ENCODE measurements at regions not wholly inside any gene's neighbourhood (a gene's known extent, or its start where the extent isn't known, plus 50 kb on each side); places are given as distances from the start of the nearest gene placed in this dataset.
"Not testable (repeated sequence)": the region's sequence is repeated elsewhere in the genome, so short reads cannot be mapped to it uniquely, and the experiment has no call there.

- ATAC-seq; intact Hi-C loops (cut with micrococcal nuclease); H3K4me3 Mint-ChIP-seq; H3K36me3 ChIP-seq (ENCODE audit: control insufficient read depth in 2 of 3, insufficient read depth in 3 of 3, low read length in 3 of 3); H3K36me3 Mint-ChIP-seq; H3K9me3 ChIP-seq (ENCODE audit: control insufficient read depth in 2 of 3, low read length in 3 of 3); CTCF ChIA-PET; H3K27ac ChIP-seq (ENCODE audit: low read depth, low read length); H3K4me1 ChIP-seq (ENCODE audit: control insufficient read depth in 2 of 2, insufficient read depth in 2 of 2, low read length in 2 of 2); H3K4me3 ChIP-seq (ENCODE audit: low read length); H3K4me1 Mint-ChIP-seq; POLR2A ChIA-PET; H3K27me3 ChIP-seq (ENCODE audit: control insufficient read depth in 2 of 2, insufficient read depth in 2 of 2, low read length in 2 of 2); DNase-seq; H3K27ac Mint-ChIP-seq: not testable (repeated sequence)
- H3K9me3 Mint-ChIP-seq: peaks cover 0 to 12% (median 1%) of the 10 kb centered on the region in 11 donors
- H3K27me3 Mint-ChIP-seq: peaks cover 1 to 27% (median 8%) of the 10 kb centered on the region in 5 donors
Observed at GRCh38 chr10:61570204-61570603, 92.5 kb upstream of the CABCOCO1 start.

GRCh38 chr10:61567729-61568128, 95.0 kb upstream of the CABCOCO1 start:
- Mint-ChIP-seq H3K27ac (no peak overlapping the region), H3K4me3 (no peak overlapping the region), H3K27me3 (peaks cover 0 to 12% (median 2%) of the 10 kb centered on the region in 5 donors), H3K9me3 (peaks cover 0 to 12% (median 1%) of the 10 kb centered on the region in 11 donors), H3K4me1 (no peaks in the 10 kb centered on the region), H3K36me3 (no peaks in the 10 kb centered on the region)
- Histone ChIP-seq H3K36me3 (ENCODE audit: control insufficient read depth in 2 of 3, insufficient read depth in 3 of 3, low read length in 3 of 3) (no peaks in the 10 kb centered on the region), H3K27ac (ENCODE audit: low read depth, low read length) (no peak overlapping the region), H3K9me3 (ENCODE audit: control insufficient read depth in 2 of 3, low read length in 3 of 3) (no peaks in the 10 kb centered on the region), H3K4me3 (ENCODE audit: low read length) (no peak overlapping the region), H3K27me3 (ENCODE audit: control insufficient read depth in 2 of 2, insufficient read depth in 2 of 2, low read length in 2 of 2) (no peaks in the 10 kb centered on the region), H3K4me1 (ENCODE audit: control insufficient read depth in 2 of 2, insufficient read depth in 2 of 2, low read length in 2 of 2) (no peaks in the 10 kb centered on the region)
- CTCF ChIA-PET: no interaction called here
- intact Hi-C loops (cut with micrococcal nuclease): no loop called here
- POLR2A ChIA-PET: no interaction called here
- no peak for ATAC-seq
- no peak for DNase-seq

GRCh38 chr10:61565819-61566560, 96.7 kb upstream of the CABCOCO1 start:
- no peak overlapping the region for H3K27ac ChIP-seq (ENCODE audit: low read depth, low read length)
- no peaks in the 10 kb centered on the region for H3K9me3 ChIP-seq (ENCODE audit: control insufficient read depth in 2 of 3, low read length in 3 of 3)
- Mint-ChIP-seq H3K4me3 (no peak overlapping the region), H3K4me1 (no peaks in the 10 kb centered on the region), H3K36me3 (no peaks in the 10 kb centered on the region), H3K27me3 (no peaks in the 10 kb centered on the region), H3K27ac (no peak overlapping the region), H3K9me3 (peaks cover 0 to 12% (median 1%) of the 10 kb centered on the region in 11 donors)
- no peaks in the 10 kb centered on the region for H3K4me1 ChIP-seq (ENCODE audit: control insufficient read depth in 2 of 2, insufficient read depth in 2 of 2, low read length in 2 of 2)
- ChIA-PET POLR2A (no interaction called here), CTCF (no interaction called here)
- no peak for DNase-seq
- intact Hi-C loops (cut with micrococcal nuclease): no loop called here
- no peaks in the 10 kb centered on the region for H3K27me3 ChIP-seq (ENCODE audit: control insufficient read depth in 2 of 2, insufficient read depth in 2 of 2, low read length in 2 of 2)
- H3K36me3 ChIP-seq (ENCODE audit: control insufficient read depth in 2 of 3, insufficient read depth in 3 of 3, low read length in 3 of 3): no peaks in the 10 kb centered on the region
- ATAC-seq: no peak
- no peak overlapping the region for H3K4me3 ChIP-seq (ENCODE audit: low read length)

GRCh38 chr10:61564444-61564843, 98.3 kb upstream of the CABCOCO1 start:
- no peak overlapping the region for H3K4me3 Mint-ChIP-seq
- Histone ChIP-seq H3K9me3 (ENCODE audit: control insufficient read depth in 2 of 3, low read length in 3 of 3) (no peaks in the 10 kb centered on the region), H3K27ac (ENCODE audit: low read depth, low read length) (no peak overlapping the region), H3K36me3 (ENCODE audit: control insufficient read depth in 2 of 3, insufficient read depth in 3 of 3, low read length in 3 of 3) (no peaks in the 10 kb centered on the region), H3K4me3 (ENCODE audit: low read length) (no peak overlapping the region), H3K4me1 (ENCODE audit: control insufficient read depth in 2 of 2, insufficient read depth in 2 of 2, low read length in 2 of 2) (no peaks in the 10 kb centered on the region), H3K27me3 (ENCODE audit: control insufficient read depth in 2 of 2, insufficient read depth in 2 of 2, low read length in 2 of 2) (no peaks in the 10 kb centered on the region)
- intact Hi-C loops (cut with micrococcal nuclease): no loop called here
- H3K27me3 Mint-ChIP-seq: no peaks in the 10 kb centered on the region
- POLR2A ChIA-PET: no interaction called here
- peaks cover 0 to 2% (median 0%) of the 10 kb centered on the region in 11 donors for H3K9me3 Mint-ChIP-seq
- no peaks in the 10 kb centered on the region for H3K4me1 Mint-ChIP-seq
- no peaks in the 10 kb centered on the region for H3K36me3 Mint-ChIP-seq
- CTCF ChIA-PET: no interaction called here
- no peak for ATAC-seq
- H3K27ac Mint-ChIP-seq: no peak overlapping the region
- DNase-seq: no peak

GRCh38 chr10:61559615-61560014, 103.1 kb upstream of the CABCOCO1 start:
- ChIA-PET POLR2A (no interaction called here), CTCF (no interaction called here)
- H3K27ac ChIP-seq (ENCODE audit: low read depth, low read length): no peak overlapping the region
- no peaks in the 10 kb centered on the region for H3K36me3 Mint-ChIP-seq
- H3K4me3 Mint-ChIP-seq: no peak overlapping the region
- H3K4me1 ChIP-seq (ENCODE audit: control insufficient read depth in 2 of 2, insufficient read depth in 2 of 2, low read length in 2 of 2): no peaks in the 10 kb centered on the region
- H3K4me3 ChIP-seq (ENCODE audit: low read length): no peak overlapping the region
- H3K27ac Mint-ChIP-seq: no peak overlapping the region
- no peaks in the 10 kb centered on the region for H3K27me3 ChIP-seq (ENCODE audit: control insufficient read depth in 2 of 2, insufficient read depth in 2 of 2, low read length in 2 of 2)
- DNase-seq (no peak), ATAC-seq (no peak)
- H3K36me3 ChIP-seq (ENCODE audit: control insufficient read depth in 2 of 3, insufficient read depth in 3 of 3, low read length in 3 of 3): no peaks in the 10 kb centered on the region
- H3K9me3 Mint-ChIP-seq: no peaks in the 10 kb centered on the region
- H3K27me3 Mint-ChIP-seq: peaks cover 0 to 9% (median 6%) of the 10 kb centered on the region in 5 donors
- intact Hi-C loops (cut with micrococcal nuclease): no loop called here
- H3K4me1 Mint-ChIP-seq: no peaks in the 10 kb centered on the region
- no peaks in the 10 kb centered on the region for H3K9me3 ChIP-seq (ENCODE audit: control insufficient read depth in 2 of 3, low read length in 3 of 3)

- CTCF ChIA-PET: no interaction called here
- Histone ChIP-seq H3K9me3 (ENCODE audit: control insufficient read depth in 2 of 3, low read length in 3 of 3) (no peaks in the 10 kb centered on the region), H3K4me1 (ENCODE audit: control insufficient read depth in 2 of 2, insufficient read depth in 2 of 2, low read length in 2 of 2) (no peaks in the 10 kb centered on the region), H3K36me3 (ENCODE audit: control insufficient read depth in 2 of 3, insufficient read depth in 3 of 3, low read length in 3 of 3) (no peaks in the 10 kb centered on the region), H3K27ac (ENCODE audit: low read depth, low read length) (no peak overlapping the region), H3K27me3 (ENCODE audit: control insufficient read depth in 2 of 2, insufficient read depth in 2 of 2, low read length in 2 of 2) (no peaks in the 10 kb centered on the region), H3K4me3 (ENCODE audit: low read length) (no peak overlapping the region)
- POLR2A ChIA-PET: no interaction called here
- intact Hi-C loops (cut with micrococcal nuclease): no loop called here
- H3K27ac Mint-ChIP-seq: no peak overlapping the region
- no peaks in the 10 kb centered on the region for H3K4me1 Mint-ChIP-seq
- H3K27me3 Mint-ChIP-seq: peaks cover 0 to 9% (median 6%) of the 10 kb centered on the region in 5 donors
- no peak overlapping the region for H3K4me3 Mint-ChIP-seq
- no peaks in the 10 kb centered on the region for H3K36me3 Mint-ChIP-seq
- no peak for DNase-seq
- H3K9me3 Mint-ChIP-seq: no peaks in the 10 kb centered on the region
- no peak for ATAC-seq
Observed at GRCh38 chr10:61558188-61558587, 104.5 kb upstream of the CABCOCO1 start.

GRCh38 chr10:61554925-61555324, 101.7 kb upstream of the TMEM26 start:
- no peaks in the 10 kb centered on the region for H3K4me1 Mint-ChIP-seq
- DNase-seq (no peak), ATAC-seq (no peak)
- no peak overlapping the region for H3K4me3 ChIP-seq (ENCODE audit: low read length)
- ChIA-PET CTCF (no interaction called here), POLR2A (no interaction called here)
- peaks cover 0 to 14% (median 6%) of the 10 kb centered on the region in 5 donors for H3K27me3 Mint-ChIP-seq
- intact Hi-C loops (cut with micrococcal nuclease): no loop called here
- no peak overlapping the region for H3K4me3 Mint-ChIP-seq
- H3K9me3 Mint-ChIP-seq: peaks cover 0 to 8% (median 0%) of the 10 kb centered on the region in 11 donors
- no peaks in the 10 kb centered on the region for H3K4me1 ChIP-seq (ENCODE audit: control insufficient read depth in 2 of 2, insufficient read depth in 2 of 2, low read length in 2 of 2)
- no peaks in the 10 kb centered on the region for H3K27me3 ChIP-seq (ENCODE audit: control insufficient read depth in 2 of 2, insufficient read depth in 2 of 2, low read length in 2 of 2)
- H3K27ac ChIP-seq (ENCODE audit: low read depth, low read length): no peak overlapping the region
- no peaks in the 10 kb centered on the region for H3K36me3 ChIP-seq (ENCODE audit: control insufficient read depth in 2 of 3, insufficient read depth in 3 of 3, low read length in 3 of 3)
- no peaks in the 10 kb centered on the region for H3K9me3 ChIP-seq (ENCODE audit: control insufficient read depth in 2 of 3, low read length in 3 of 3)
- no peak overlapping the region for H3K27ac Mint-ChIP-seq
- H3K36me3 Mint-ChIP-seq: no peaks in the 10 kb centered on the region
